ENCODE measurements at regions not wholly inside any gene's neighbourhood (a gene's known extent, or its start where the extent isn't known, plus 50 kb on each side); places are given as distances from the start of the nearest gene placed in this dataset.

DNA sequence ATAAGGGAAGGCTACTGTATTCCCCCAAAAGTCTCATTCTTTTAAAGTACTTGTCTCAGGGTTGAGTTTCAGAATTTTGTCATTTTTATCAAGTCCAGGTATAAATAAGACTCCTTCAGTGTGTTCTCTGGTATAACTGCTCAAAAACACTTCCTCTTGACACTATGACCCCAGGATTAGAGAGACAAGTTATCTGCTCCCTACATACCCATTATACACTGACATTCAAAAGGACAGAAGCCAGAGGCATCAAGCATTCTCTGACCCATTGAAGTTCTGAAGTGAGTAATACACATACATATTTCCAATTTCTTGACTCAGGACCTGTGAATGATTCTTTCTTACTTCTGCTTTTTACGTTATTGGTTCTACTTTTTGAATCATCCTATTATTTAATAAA, 447.8 kb upstream of the CNTN5 start:
- TF ChIP-seq USF2 (IDR thresholded peaks at IDR 0.05; ENCODE audit: low read depth, low read length) (no peak), CTCF (conservative IDR thresholded peaks at IDR 0.05; ENCODE audit: low read depth, low read length) (no peak), MXI1 (IDR thresholded peaks at IDR 0.05; ENCODE audit: borderline replicate concordance, low read depth, low read length) (no peak), POLR2A (IDR thresholded peaks at IDR 0.05; ENCODE audit: low read depth, low read length) (no peak), SMC3 (IDR thresholded peaks at IDR 0.05; ENCODE audit: low read depth, low read length) (no peak), MAFK (IDR thresholded peaks at IDR 0.05; ENCODE audit: low read depth, low read length) (no peak), BHLHE40 (IDR thresholded peaks at IDR 0.05; ENCODE audit: low read depth, low read length) (no peak), CHD1 (IDR thresholded peaks at IDR 0.05; ENCODE audit: low read depth, low read length) (no peak), CEBPB (IDR thresholded peaks at IDR 0.05; ENCODE audit: low read depth, low read length) (no peak), FOS (IDR thresholded peaks at IDR 0.05; ENCODE audit: low read depth, low read length) (no peak)
- TF ChIP-seq, protein P1, sequence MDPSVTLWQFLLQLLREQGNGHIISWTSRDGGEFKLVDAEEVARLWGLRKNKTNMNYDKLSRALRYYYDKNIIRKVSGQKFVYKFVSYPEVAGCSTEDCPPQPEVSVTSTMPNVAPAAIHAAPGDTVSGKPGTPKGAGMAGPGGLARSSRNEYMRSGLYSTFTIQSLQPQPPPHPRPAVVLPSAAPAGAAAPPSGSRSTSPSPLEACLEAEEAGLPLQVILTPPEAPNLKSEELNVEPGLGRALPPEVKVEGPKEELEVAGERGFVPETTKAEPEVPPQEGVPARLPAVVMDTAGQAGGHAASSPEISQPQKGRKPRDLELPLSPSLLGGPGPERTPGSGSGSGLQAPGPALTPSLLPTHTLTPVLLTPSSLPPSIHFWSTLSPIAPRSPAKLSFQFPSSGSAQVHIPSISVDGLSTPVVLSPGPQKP (IDR thresholded peaks at IDR 0.05; ENCODE audit: borderline replicate concordance, low read depth, low read length): no peak

All from IMR-90 (cell line).